IMR-90 (cell line): ENCODE measurements at regions not wholly inside any gene's neighbourhood (a gene's known extent, or its start where the extent isn't known, plus 50 kb on each side); places are given as distances from the start of the nearest gene placed in this dataset.

ENCODE experiments used
- ATAC-seq: fragments of 200-7000 bp; cut with Tn5 transposase; 2 replicates; pipeline ENCODE4 v1.9.1; 2020; ENCODE audit warnings: low read depth, mild to moderate bottlenecking, moderate library complexity
- BruUV-seq: library from RNA; stranded (reverse); fragments of 400-500 nt; replicated peaks from 2 replicates; lab custom pipeline; 2021; lab: Mats Ljungman, UMichigan
- CTCF ChIA-PET: fragments of 300-600 bp; formaldehyde crosslinking; extraction: SDS; loops from one replicate; lab custom pipeline; 2021; ENCODE audit warnings: antibody characterized with exemption; lab: Yijun Ruan, JAX
- POLR2A ChIA-PET: fragments of 300-600 bp; sonication (Branson Sonifier 250); formaldehyde crosslinking; loops from one replicate; lab custom pipeline; 2022; ENCODE audit warnings: antibody characterized with exemption; ENCODE audit not compliant: unreplicated experiment; lab: Charles Lee
- DNase-seq: peaks from one replicate; pipeline ENCODE4 v3.0.0; 2013
- H2AFZ ChIP-seq: replicated peaks from 2 replicates; pipeline ENCODE3; 2013; ENCODE audit warnings: low read length, mild to moderate bottlenecking; ENCODE audit not compliant: poor library complexity
- H2AK5ac ChIP-seq: 2 replicates; pipeline ENCODE4 v1.6.1; 2013; ENCODE audit warnings: low read depth, low read length, inconsistent platforms
- H2AK9ac ChIP-seq: replicated peaks from 2 replicates; pipeline ENCODE3; 2013; ENCODE audit warnings: mild to moderate bottlenecking, low read depth, low read length, moderate library complexity; ENCODE audit not compliant: poor library complexity
- H2BK120ac ChIP-seq: 2 replicates; pipeline ENCODE4 v1.6.1; 2013; ENCODE audit warnings: low read depth, low read length, inconsistent platforms
- H2BK15ac ChIP-seq: 3 replicates; pipeline ENCODE4 v1.6.1; 2013; ENCODE audit warnings: low read depth, low read length, inconsistent platforms
- H2BK20ac ChIP-seq: 2 replicates; pipeline ENCODE4 v1.6.1; 2013; ENCODE audit warnings: low read depth, mild to moderate bottlenecking, inconsistent platforms, low read length, moderate library complexity
- H2BK5ac ChIP-seq: 2 replicates; pipeline ENCODE4 v1.6.1; 2013; ENCODE audit warnings: mild to moderate bottlenecking, low read depth, low read length, inconsistent platforms; ENCODE audit not compliant: poor library complexity, severe bottlenecking
- H3K14ac ChIP-seq: replicated peaks from 2 replicates; pipeline ENCODE4 v1.6.1; 2013; ENCODE audit warnings: low read depth, low read length, inconsistent platforms
- H3K18ac ChIP-seq: 2 replicates; pipeline ENCODE4 v1.6.1; 2013; ENCODE audit warnings: low read depth, low read length, control low read depth
- H3K23ac ChIP-seq: 2 replicates; pipeline ENCODE4 v1.6.1; 2013; ENCODE audit warnings: low read depth, low read length, inconsistent platforms
- H3K27ac ChIP-seq: 2 replicates; pipeline ENCODE4 v1.5.1; 2013; ENCODE audit warnings: mild to moderate bottlenecking, control low read depth, low read length; ENCODE audit not compliant: insufficient read depth
- H3K27me3 ChIP-seq: 2 replicates; pipeline ENCODE4 v1.6.1; 2013; ENCODE audit warnings: low read length; ENCODE audit not compliant: control insufficient read depth, insufficient read depth
- H3K36me3 ChIP-seq: 2 replicates; pipeline ENCODE4 v1.6.1; 2013; ENCODE audit warnings: low read length, mixed read lengths; ENCODE audit not compliant: control insufficient read depth, insufficient read depth
- H3K4ac ChIP-seq: 2 replicates; pipeline ENCODE4 v1.6.1; 2013; ENCODE audit warnings: low read depth, low read length, inconsistent platforms
- H3K4me1 ChIP-seq: 2 replicates; pipeline ENCODE4 v1.6.1; 2013; ENCODE audit warnings: low read length, mixed read lengths; ENCODE audit not compliant: control insufficient read depth, insufficient read depth
- H3K4me2 ChIP-seq: 2 replicates; pipeline ENCODE4 v1.6.1; 2013; ENCODE audit warnings: low read depth, mild to moderate bottlenecking, control low read depth, low read length, moderate library complexity
- H3K4me3 ChIP-seq: 2 replicates; pipeline ENCODE4 v1.5.1; 2013; ENCODE audit warnings: low read depth, mild to moderate bottlenecking, control low read depth, low read length, moderate library complexity; ENCODE audit not compliant: insufficient read depth
- H3K56ac ChIP-seq: 2 replicates; pipeline ENCODE4 v1.6.1; 2013; ENCODE audit warnings: low read length, inconsistent platforms; ENCODE audit not compliant: insufficient read depth; ENCODE audit errors: extremely low read depth
- H3K79me1 ChIP-seq, 2 experiments: 2 replicates each; pipeline ENCODE4 v1.6.1; 2013; ENCODE audit warnings: low read length in 2 of 2, inconsistent platforms in 1 of 2, low read depth in 1 of 2
- H3K9ac ChIP-seq: 2 replicates; pipeline ENCODE4 v1.6.1; 2013; ENCODE audit warnings: low read depth, low read length, control low read depth
- H3K9me1 ChIP-seq: 2 replicates; pipeline ENCODE4 v1.6.1; 2013; ENCODE audit warnings: low read length, inconsistent platforms; ENCODE audit not compliant: insufficient read depth
- H3K9me3 ChIP-seq: 2 replicates; pipeline ENCODE4 v1.6.1; 2013; ENCODE audit warnings: low read length; ENCODE audit not compliant: control insufficient read depth, insufficient read depth
- H4K20me1 ChIP-seq: 2 replicates; pipeline ENCODE4 v1.6.1; 2013; ENCODE audit warnings: low read length, inconsistent platforms; ENCODE audit not compliant: insufficient read depth
- H4K5ac ChIP-seq: 2 replicates; pipeline ENCODE4 v1.6.1; 2013; ENCODE audit warnings: mild to moderate bottlenecking, low read depth, low read length, control low read depth
- H4K8ac ChIP-seq, 2 experiments: 2 replicates each; pipeline ENCODE4 v1.6.1; 2013; ENCODE audit warnings: low read depth in 2 of 2, low read length in 2 of 2, control low read depth in 1 of 2, inconsistent platforms in 1 of 2
- H4K91ac ChIP-seq: 2 replicates; pipeline ENCODE4 v1.6.1; 2013; ENCODE audit warnings: low read depth, low read length, inconsistent platforms; ENCODE audit not compliant: insufficient read depth
- BHLHE40 ChIP-seq: fragments of 150-350 bp; IDR thresholded peaks from 2 replicates; pipeline ENCODE4 v1.6.1; 2016; ENCODE audit warnings: mild to moderate bottlenecking, low read depth, low read length
- CEBPB ChIP-seq: IDR thresholded peaks from 2 replicates; pipeline ENCODE4 v1.6.1; 2012; ENCODE audit warnings: low read depth, low read length, improper control_type of control experiment
- CHD1 ChIP-seq: IDR thresholded peaks from 2 replicates; pipeline ENCODE4 v1.6.1; 2012; ENCODE audit warnings: low read depth, low read length, improper control_type of control experiment
- CTCF ChIP-seq: conservative IDR thresholded peaks from 2 replicates; pipeline ENCODE4 v1.5.1; 2012; ENCODE audit warnings: mild to moderate bottlenecking, low read depth, low read length, improper control_type of control experiment
- ELK1 ChIP-seq: fragments of 150-350 bp; IDR thresholded peaks from 2 replicates; pipeline ENCODE4 v1.6.1; 2016; ENCODE audit warnings: low read depth, mild to moderate bottlenecking, low read length, moderate library complexity, borderline replicate concordance
- FOS ChIP-seq: fragments of 150-350 bp; IDR thresholded peaks from 2 replicates; pipeline ENCODE4 v1.6.1; 2016; ENCODE audit warnings: low read depth, low read length
- MAFK ChIP-seq: IDR thresholded peaks from 2 replicates; pipeline ENCODE4 v1.6.1; 2012; ENCODE audit warnings: low read depth, low read length, improper control_type of control experiment
- MAZ ChIP-seq: IDR thresholded peaks from 2 replicates; pipeline ENCODE4 v1.6.1; 2012; ENCODE audit warnings: low read depth, mild to moderate bottlenecking, low read length, improper control_type of control experiment, moderate library complexity, borderline replicate concordance
- MXI1 ChIP-seq: IDR thresholded peaks from 2 replicates; pipeline ENCODE4 v1.6.1; 2012; ENCODE audit warnings: low read depth, mild to moderate bottlenecking, low read length, moderate library complexity, borderline replicate concordance
- NFE2L2 ChIP-seq: fragments of 150-350 bp; IDR thresholded peaks from 2 replicates; pipeline ENCODE4 v1.6.1; 2016; ENCODE audit warnings: low read depth, mild to moderate bottlenecking, low read length
- POLR2A ChIP-seq: IDR thresholded peaks from 2 replicates; pipeline ENCODE4 v1.6.1; 2012; ENCODE audit warnings: mild to moderate bottlenecking, low read depth, low read length
- RAD21 ChIP-seq: IDR thresholded peaks from 2 replicates; pipeline ENCODE4 v1.6.1; 2012; ENCODE audit warnings: low read length, improper control_type of control experiment
- RCOR1 ChIP-seq: IDR thresholded peaks from 2 replicates; pipeline ENCODE4 v1.6.1; 2012; ENCODE audit warnings: mild to moderate bottlenecking, low read length, improper control_type of control experiment; ENCODE audit not compliant: insufficient replicate concordance
- RFX5 ChIP-seq: IDR thresholded peaks from 2 replicates; pipeline ENCODE4 v1.8.0; 2012; ENCODE audit warnings: low read depth, mild to moderate bottlenecking, low read length, moderate library complexity
- SMC3 ChIP-seq: fragments of 150-350 bp; IDR thresholded peaks from 2 replicates; pipeline ENCODE4 v1.6.1; 2016; ENCODE audit warnings: low read depth, mild to moderate bottlenecking, antibody characterized with exemption, low read length, moderate library complexity
- USF2 ChIP-seq: fragments of 150-350 bp; IDR thresholded peaks from 2 replicates; pipeline ENCODE4 v1.6.1; 2017; ENCODE audit warnings: mild to moderate bottlenecking, antibody characterized with exemption, low read length, low read depth
- WGBS, 2 experiments: methylation state at CpG; one replicate each; pipeline versions ENCODE4 v1.1.5 to v1.1.7; 2013; ENCODE audit warnings: missing lambda C conversion rate in 2 of 2; ENCODE audit not compliant: insufficient read length in 1 of 2; ENCODE audit errors: extremely low coverage in 2 of 2; 5-methylcytosine and 5-hydroxymethylcytosine counted together
- dilution Hi-C: fragments of 300-500 bp; cut with HindIII; formaldehyde crosslinking; loops from one replicate; pipeline ENCODE4 v1.14.3; 2018; ENCODE audit warnings: low sequenced_read_pairs; ENCODE audit not compliant: unreplicated experiment
- in situ Hi-C: fragments of 300-500 bp; cut with MboI; formaldehyde crosslinking; loops from 3 replicates; pipeline ENCODE4 v1.14.3; 2019; ENCODE audit warnings: low sequenced_read_pairs, inconsistent platforms, mixed read lengths
- intact Hi-C: fragments of 100-400 bp; cut with micrococcal nuclease; formaldehyde crosslinking; loops from 2 replicates; pipeline ENCODE4 v1.10.0; 2022

GRCh38 chr10:131825150-131825848 is 75.5 kb upstream of the PPP2R2D start:
- Histone ChIP-seq H4K91ac (no peak overlapping the region), H3K4ac (no peak overlapping the region), H2BK120ac (no peak overlapping the region), H4K5ac (no peak overlapping the region), H4K8ac (no peak overlapping the region), H3K9me1 (no peaks in the 10 kb centered on the region), H2BK5ac (no peak overlapping the region), H3K9me3 (peaks cover 26% of the 10 kb centered on the region), H3K9ac (no peak overlapping the region), H2BK15ac (no peak overlapping the region), H2BK20ac (no peak overlapping the region), H4K20me1 (no peaks in the 10 kb centered on the region), H2AK5ac (no peak overlapping the region), H3K27me3 (no peaks in the 10 kb centered on the region), H2AFZ (no peak overlapping the region), H3K4me3 (no peak overlapping the region), H3K36me3 (no peaks in the 10 kb centered on the region), H3K14ac (no peak overlapping the region), H3K4me2 (no peak overlapping the region), H3K4me1 (no peaks in the 10 kb centered on the region), H3K27ac (no peak overlapping the region), H3K56ac (no peak overlapping the region), H3K23ac (no peak overlapping the region), H3K79me1 (no peaks in the 10 kb centered on the region), H3K18ac (no peak overlapping the region), H2AK9ac (no peak overlapping the region)
- DNase-seq = no peak
- intact Hi-C loops = no loop called here
- TF ChIP-seq MAZ = no peak
- no peak for TF ChIP-seq ELK1
- TF ChIP-seq FOS = no peak
- TF ChIP-seq CTCF = no peak
- no peak for TF ChIP-seq POLR2A
- no peak for TF ChIP-seq NFE2L2
- TF ChIP-seq BHLHE40 = no peak
- TF ChIP-seq SMC3 = no peak
- no peak for TF ChIP-seq USF2
- TF ChIP-seq CEBPB = no peak
- TF ChIP-seq CHD1 = no peak
- no peak for TF ChIP-seq MAFK
- TF ChIP-seq RFX5 = no peak
- TF ChIP-seq RAD21 = no peak
- no peak for TF ChIP-seq MXI1
- TF ChIP-seq RCOR1 = no peak
- 40% methylated on average over 3 of the region's 15 CpGs; no CpG with 5 or more reads in 1 of the 2 experiments for WGBS, 2 experiments
- dilution Hi-C loops = no loop called here
- POLR2A ChIA-PET = no interaction called here
- no peak for ATAC-seq
- in situ Hi-C loops = no loop called here
- no TSS peak for BruUV-seq
- CTCF ChIA-PET = no interaction called here
